HEK293 (cell line): ENCODE measurements at regions not wholly inside any gene's neighbourhood (a gene's known extent, or its start where the extent isn't known, plus 50 kb on each side); places are given as distances from the start of the nearest gene placed in this dataset.

Source experiments
- CTCF ChIP-seq: fragments of 450-650 bp; formaldehyde crosslinking; IDR thresholded peaks from 2 replicates; pipeline ENCODE4 v1.5.1; 2016; ENCODE audit warnings: missing biosample characterization, missing genetic modification characterization
- KLF10 ChIP-seq: fragments of 450-650 bp; IDR thresholded peaks from 2 replicates; pipeline ENCODE4 v1.5.1; 2018; ENCODE audit warnings: missing biosample characterization, mild to moderate bottlenecking, missing genetic modification characterization
- ZNF121 ChIP-seq: fragments of 450-650 bp; formaldehyde crosslinking; IDR thresholded peaks from 2 replicates; pipeline ENCODE4 v1.5.1; 2016; ENCODE audit warnings: missing biosample characterization, missing genetic modification characterization
- ZNF664 ChIP-seq: fragments of 450-650 bp; formaldehyde crosslinking; IDR thresholded peaks from 2 replicates; pipeline ENCODE4 v1.5.1; 2016; ENCODE audit warnings: missing biosample characterization, missing genetic modification characterization

DNA sequence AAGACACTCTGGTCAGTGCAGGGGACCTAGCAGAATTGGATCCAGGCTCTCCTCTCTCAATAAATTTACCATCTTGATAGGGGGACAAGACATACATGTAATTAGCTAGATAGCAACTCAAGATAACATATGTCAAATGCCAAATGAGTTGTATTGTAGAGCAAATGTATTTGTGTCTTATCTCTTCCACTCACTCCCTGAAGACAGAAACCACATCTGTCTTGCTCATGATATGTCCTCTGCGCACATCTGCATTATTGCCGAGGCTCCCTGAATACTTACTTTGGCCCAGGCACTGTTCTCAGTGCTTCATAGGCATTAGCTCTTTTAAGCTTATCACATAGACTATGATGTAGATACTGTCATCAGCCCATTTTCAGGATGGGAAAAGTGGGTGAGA, 122.9 kb upstream of the GATA6 start:
- no peak for TF ChIP-seq CTCF
- TF ChIP-seq ZNF664 (tag by site-specific recombination), result no peak
- TF ChIP-seq ZNF121, result no peak
- TF ChIP-seq KLF10 (tag by site-specific recombination), result no peak
